ENCODE measurements at regions not wholly inside any gene's neighbourhood (a gene's known extent, or its start where the extent isn't known, plus 50 kb on each side); places are given as distances from the start of the nearest gene placed in this dataset.

DNA sequence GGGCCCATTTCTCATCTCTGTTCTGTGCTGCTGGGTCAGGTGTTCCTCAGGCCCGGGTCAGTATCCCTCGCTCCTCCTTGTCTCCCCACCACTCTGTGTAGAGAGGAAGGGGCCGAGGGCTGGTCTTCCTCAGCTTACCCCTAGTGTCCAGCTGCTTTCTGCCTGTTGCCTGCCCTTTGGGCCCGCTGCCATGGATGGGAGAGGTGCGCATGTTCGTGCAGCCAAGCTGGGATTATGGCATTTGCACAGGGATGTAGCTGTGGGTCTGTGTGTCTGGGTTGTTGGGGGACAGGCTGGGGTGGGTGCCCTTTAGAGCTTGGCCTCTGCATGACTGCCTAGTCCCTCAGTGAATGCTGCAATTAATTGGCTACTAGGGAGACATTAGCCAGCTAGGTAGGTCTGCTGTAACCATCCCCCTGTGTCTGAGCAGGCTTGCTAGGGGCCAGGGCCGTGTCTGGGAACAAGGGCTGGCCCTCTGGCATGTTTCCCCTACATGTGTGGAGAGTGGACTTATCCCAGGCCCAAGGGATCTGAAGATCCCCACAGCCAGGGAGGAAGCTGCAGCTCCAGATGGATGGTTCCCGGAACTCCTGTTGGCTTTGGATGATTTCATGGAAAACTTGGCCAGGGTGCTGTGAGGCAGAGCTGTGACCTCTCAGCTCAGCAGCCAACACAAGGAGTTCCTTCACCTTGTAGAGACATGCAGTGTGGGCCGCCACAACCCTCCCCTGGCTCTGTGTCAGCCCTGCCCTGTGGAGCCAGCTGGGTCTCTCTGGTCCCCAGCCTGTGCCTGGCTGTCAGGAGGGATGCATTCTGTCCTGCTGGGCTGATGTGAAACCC, 161.9 kb downstream of the MACROH2A1 start:
- TF ChIP-seq EZH2 (IDR thresholded peaks at IDR 0.05) (no peak), POLR2AphosphoS5 (IDR thresholded peaks at IDR 0.05; ENCODE audit: borderline replicate concordance, low read depth, low read length) (no peak), FOXP2 (optimal IDR thresholded peaks at IDR 0.05; ENCODE audit: control extremely low read depth, extremely low read length, insufficient read depth) (no peak)

Data from SK-N-MC (cell line).